Heart left ventricle (tissue), 16 donors: ENCODE measurements at regions not wholly inside any gene's neighbourhood (a gene's known extent, or its start where the extent isn't known, plus 50 kb on each side); places are given as distances from the start of the nearest gene placed in this dataset.

ENCODE experiments used
- ATAC-seq, 4 donors: fragments of 200-7000 bp; cut with Tn5 transposase; one replicate each; pipeline ENCODE4 v1.9.1; 2020 to 2022; ENCODE audit warnings: moderate library complexity in 4 of 4, mild to moderate bottlenecking in 3 of 4, moderate number of reproducible peaks in 1 of 4
- DNase-seq, 5 donors: peaks; one replicate each; pipeline ENCODE4 v3.0.0-alpha.2; 2020
- H3K27ac ChIP-seq, 12 donors: fragments of 200-600 bp; sonication (generic) in 4 of 12; one replicate each; pipeline versions ENCODE4 v1.5.0 to v1.8.0; 2016 to 2022; ENCODE audit warnings: mild to moderate bottlenecking in 2 of 12
- H3K27me3 ChIP-seq, 9 donors: fragments of 200-600 bp; sonication (generic) in 2 of 9; one replicate each; pipeline versions ENCODE4 v1.5.1 to v1.8.0; 2016 to 2022; ENCODE audit warnings: mild to moderate bottlenecking in 3 of 9
- H3K36me3 ChIP-seq, 9 donors: fragments of 200-600 bp; sonication (generic) in 2 of 9; one replicate each; pipeline versions ENCODE4 v1.5.0 to v1.8.0; 2018 to 2022; ENCODE audit warnings: mild to moderate bottlenecking in 2 of 9
- H3K4me1 ChIP-seq, 12 donors: fragments of 200-600 bp; sonication (generic) in 4 of 12; one replicate each; pipeline versions ENCODE4 v1.5.0 to v1.8.0; 2016 to 2022; ENCODE audit warnings: mild to moderate bottlenecking in 3 of 12
- H3K4me3 ChIP-seq, 12 donors: fragments of 200-600 bp; sonication (generic) in 4 of 12; one replicate each; pipeline versions ENCODE4 v1.5.0 to v1.8.0; 2017 to 2022; ENCODE audit warnings: mild to moderate bottlenecking in 9 of 12, moderate library complexity in 4 of 12
- H3K9me3 ChIP-seq, 12 donors: fragments of 200-600 bp; sonication (generic) in 4 of 12; one replicate each; pipeline versions ENCODE4 v1.5.0 to v1.8.0; 2016 to 2022; ENCODE audit warnings: mild to moderate bottlenecking in 1 of 12
- POLR2A ChIP-seq, 2 donors: fragments of 450-650 bp; IDR thresholded peaks; one replicate each; pipeline ENCODE4 v1.6.1; 2017; ENCODE audit warnings: antibody characterized with exemption in 2 of 2, mild to moderate bottlenecking in 2 of 2, moderate library complexity in 2 of 2
- WGBS, 4 donors: extraction: QIAGEN DNeasy Blood & Tissue Kit in 2 of 4; methylation state at CpG; one replicate each; pipeline versions ENCODE4 v1.1.5 to v1.1.7; 2013 to 2018; 5-methylcytosine and 5-hydroxymethylcytosine counted together
- intact Hi-C, 10 donors: fragments of 100-400 bp; cut with DNase I; formaldehyde crosslinking; loops; one replicate each; pipeline versions ENCODE4 v1.11.1 to v1.14.2; 2022
- TF ChIP-seq, protein P1 (sequence below), 12 donors: fragments of 200-600 bp; sonication (generic) in 4 of 12; IDR thresholded peaks; one replicate each; pipeline versions ENCODE4 v1.5.0 to v1.8.0; 2018 to 2022; ENCODE audit warnings: antibody characterized with exemption in 12 of 12, mild to moderate bottlenecking in 5 of 12
- donor health status: ischemic (EF 13 %, LVEDD 7.1; RV severe dilation, severe dysfunction).
- donor health status: healthy with polysubstance abuse.
- donor health status: DM: no; HTN: yes; CAD: no.
- donor health status: DM: no; HTN: no; CAD: no.
- donor health status: ischemic (EF 25% LVEDD 6.9; RV normal size, moderate dysfunction).
- donor health status: ischemic (EF 25% LVEDD 5.7; RV mildly dilated, moderate dysfunction).
- donor health status: healthy.
- donor health status: DM: yes; HTN: yes; CAD: no.
- donor health status: ischemic (EF 35%, LVEDD 5.7; RV mildly dilated, moderate dysfunction).
- donor health status: nonischemic (EF 11% LVEDD 7.7; RV severe dilation, severe dysfunction).
- donor health status: DM: yes; HTN: yes; CAD: no.
- donor health status: PGD.
- donor health status: ischemic (EF 29% LVEDD 5.4; RV normal size, mild dysfunction).
- donor health status: nonischemic (EF 23%, LVEDD 6.1; RV moderate dilation, normal function).

GRCh38 chr4:108473163-108473720 is 147.1 kb upstream of the RPL34 start:
- WGBS, 4 donors = 67 to 74% (median 70%) methylated on average over 2 of the region's 2 CpGs
- Histone ChIP-seq H3K27me3 (no peaks in the 10 kb centered on the region), H3K4me3 (no peak overlapping the region), H3K4me1 (no peaks in the 10 kb centered on the region), H3K36me3 (no peaks in the 10 kb centered on the region), H3K27ac (no peak overlapping the region), H3K9me3 (no peaks in the 10 kb centered on the region)
- DNase-seq (no peak), ATAC-seq (no peak)
- TF ChIP-seq POLR2A (IDR thresholded peaks at IDR 0.05) = no peak
- TF ChIP-seq, protein P1, sequence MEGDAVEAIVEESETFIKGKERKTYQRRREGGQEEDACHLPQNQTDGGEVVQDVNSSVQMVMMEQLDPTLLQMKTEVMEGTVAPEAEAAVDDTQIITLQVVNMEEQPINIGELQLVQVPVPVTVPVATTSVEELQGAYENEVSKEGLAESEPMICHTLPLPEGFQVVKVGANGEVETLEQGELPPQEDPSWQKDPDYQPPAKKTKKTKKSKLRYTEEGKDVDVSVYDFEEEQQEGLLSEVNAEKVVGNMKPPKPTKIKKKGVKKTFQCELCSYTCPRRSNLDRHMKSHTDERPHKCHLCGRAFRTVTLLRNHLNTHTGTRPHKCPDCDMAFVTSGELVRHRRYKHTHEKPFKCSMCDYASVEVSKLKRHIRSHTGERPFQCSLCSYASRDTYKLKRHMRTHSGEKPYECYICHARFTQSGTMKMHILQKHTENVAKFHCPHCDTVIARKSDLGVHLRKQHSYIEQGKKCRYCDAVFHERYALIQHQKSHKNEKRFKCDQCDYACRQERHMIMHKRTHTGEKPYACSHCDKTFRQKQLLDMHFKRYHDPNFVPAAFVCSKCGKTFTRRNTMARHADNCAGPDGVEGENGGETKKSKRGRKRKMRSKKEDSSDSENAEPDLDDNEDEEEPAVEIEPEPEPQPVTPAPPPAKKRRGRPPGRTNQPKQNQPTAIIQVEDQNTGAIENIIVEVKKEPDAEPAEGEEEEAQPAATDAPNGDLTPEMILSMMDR (IDR thresholded peaks at IDR 0.05) = peak in 2 of 12 donors; percentile 6 to 11
- intact Hi-C loops = no loop called here

DNA sequence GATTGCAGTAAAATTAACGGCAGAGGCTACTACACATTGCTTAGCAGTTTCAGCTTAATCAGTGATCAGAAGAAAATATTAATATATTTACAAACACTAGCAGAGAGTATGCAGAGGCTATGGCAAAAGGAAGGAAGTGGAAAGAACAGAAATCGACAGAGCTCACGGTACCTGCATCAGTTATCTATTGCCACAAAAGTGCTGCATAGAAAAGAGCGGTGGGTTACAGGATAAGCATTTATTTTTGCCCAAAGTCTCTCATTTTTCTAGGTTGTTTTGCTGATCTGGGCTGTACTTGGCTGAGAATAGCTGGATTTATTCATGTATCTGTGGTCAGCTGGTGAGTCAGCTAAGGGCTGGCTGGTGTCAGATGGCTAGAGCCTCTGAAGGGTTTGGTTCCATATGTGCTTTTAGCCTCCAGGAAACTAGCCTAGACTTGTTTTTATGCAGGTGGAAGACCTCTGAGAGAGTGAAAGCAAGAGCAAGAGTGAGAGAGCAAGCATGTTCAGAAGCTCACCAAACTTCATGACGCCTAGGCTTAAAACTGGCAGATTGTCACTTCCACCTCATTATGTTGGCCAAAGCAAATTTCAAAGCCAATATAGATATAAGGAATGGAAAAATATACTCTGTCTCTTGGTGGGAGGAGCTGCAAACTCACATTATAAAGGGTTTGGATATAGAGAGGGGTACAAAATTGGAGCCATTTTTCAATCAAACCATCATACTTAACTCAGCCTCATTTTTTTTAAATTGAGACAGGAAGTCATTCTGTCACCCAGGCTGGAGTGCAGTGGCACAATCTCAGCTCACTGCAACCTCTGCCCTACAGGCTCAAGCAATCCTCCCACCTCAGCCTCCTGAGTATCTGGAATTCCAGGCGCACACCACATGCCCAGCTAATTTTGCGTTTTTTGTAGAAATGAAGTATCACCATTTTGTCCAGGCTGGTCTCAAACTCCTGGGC is 153.2 kb upstream of the RPL34 start:
- Histone ChIP-seq H3K9me3 (no peaks in the 10 kb centered on the region), H3K4me1 (no peaks in the 10 kb centered on the region), H3K27ac (no peak overlapping the region), H3K4me3 (no peak overlapping the region), H3K27me3 (no peaks in the 10 kb centered on the region), H3K36me3 (no peaks in the 10 kb centered on the region)
- intact Hi-C loops = no loop called here
- DNase-seq = no peak
- WGBS, 4 donors = 84 to 91% (median 86%) methylated on average over 7 of the region's 7 CpGs
- no peak for ATAC-seq
- TF ChIP-seq POLR2A (IDR thresholded peaks at IDR 0.05) = no peak
- TF ChIP-seq, protein P1 (IDR thresholded peaks at IDR 0.05) = no peak

DNA sequence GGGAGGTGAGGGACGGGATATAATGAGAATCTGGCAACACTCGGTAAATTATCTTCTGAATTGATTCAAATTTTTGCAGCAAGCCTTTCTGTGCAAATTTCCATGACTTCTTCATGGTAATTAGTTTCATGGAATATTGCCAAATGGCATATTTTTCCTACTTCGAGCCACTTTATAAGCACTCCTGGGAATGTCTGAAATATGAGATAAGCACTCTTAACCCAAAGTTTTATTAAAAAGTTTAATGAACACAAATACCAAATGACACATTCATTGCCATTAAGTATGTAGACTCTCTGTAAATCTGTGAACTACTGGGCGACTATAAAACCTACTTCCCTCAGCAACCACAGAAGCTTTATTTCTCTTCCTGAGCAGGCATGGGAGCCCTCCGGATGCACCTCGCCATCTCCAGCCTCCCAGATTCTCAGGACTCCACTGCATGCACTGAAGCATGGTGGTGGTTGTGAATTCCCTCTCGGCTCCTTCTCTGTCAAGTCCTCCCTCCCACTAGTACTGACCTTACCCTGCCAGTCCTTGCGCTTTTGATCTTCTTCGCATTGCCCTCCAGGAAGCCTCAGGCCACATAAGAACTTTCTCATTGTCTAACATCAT is 154.4 kb upstream of the RPL34 start:
- WGBS, 4 donors = 76 to 84% (median 78%) methylated on average over 9 of the region's 9 CpGs
- no peaks in the 10 kb centered on the region for H3K36me3 ChIP-seq
- no peak for ATAC-seq
- TF ChIP-seq, protein P1 (IDR thresholded peaks at IDR 0.05) = no peak
- no peak for TF ChIP-seq POLR2A (IDR thresholded peaks at IDR 0.05)
- intact Hi-C loops = no loop called here
- no peak overlapping the region for H3K4me3 ChIP-seq
- H3K27me3 ChIP-seq = no peaks in the 10 kb centered on the region
- H3K27ac ChIP-seq = no peak overlapping the region
- no peak for DNase-seq
- H3K9me3 ChIP-seq = no peaks in the 10 kb centered on the region
- H3K4me1 ChIP-seq = no peaks in the 10 kb centered on the region

DNA sequence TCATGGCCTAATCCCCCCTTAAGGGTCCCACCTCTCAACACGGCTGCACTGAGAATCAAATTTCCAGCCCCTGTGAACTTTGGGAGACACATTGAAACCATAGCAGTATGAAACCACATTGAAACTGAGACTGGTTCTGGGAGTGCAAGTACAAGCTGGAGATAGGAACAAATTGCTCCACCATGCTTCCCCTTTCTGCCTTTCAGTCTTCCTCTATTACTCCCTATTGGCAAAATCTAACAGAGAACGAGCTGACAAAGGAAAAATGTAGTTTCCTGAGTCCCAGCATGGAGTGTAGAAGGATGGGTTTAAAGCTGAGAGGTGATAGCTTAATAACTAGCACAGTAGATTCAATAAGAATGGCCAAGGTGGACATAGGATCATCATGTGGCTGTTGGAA is 161.7 kb upstream of the RPL34 start:
- H3K4me1 ChIP-seq = no peaks in the 10 kb centered on the region
- intact Hi-C loops = no loop called here
- no peaks in the 10 kb centered on the region for H3K9me3 ChIP-seq
- WGBS, 4 donors = 54 to 68% (median 61%) methylated on average over 2 of the region's 2 CpGs
- H3K36me3 ChIP-seq = no peaks in the 10 kb centered on the region
- ATAC-seq (no peak), DNase-seq (no peak)
- no peak overlapping the region for H3K27ac ChIP-seq
- H3K4me3 ChIP-seq = no peak overlapping the region
- no peaks in the 10 kb centered on the region for H3K27me3 ChIP-seq
- no peak for TF ChIP-seq POLR2A (IDR thresholded peaks at IDR 0.05)
- TF ChIP-seq, protein P1 (IDR thresholded peaks at IDR 0.05) = no peak
